ENCODE measurements at regions not wholly inside any gene's neighbourhood (a gene's known extent, or its start where the extent isn't known, plus 50 kb on each side); places are given as distances from the start of the nearest gene placed in this dataset.
A peak's percentile ranks its signal among the peaks of the same experiment; 100 is the strongest.

DNA sequence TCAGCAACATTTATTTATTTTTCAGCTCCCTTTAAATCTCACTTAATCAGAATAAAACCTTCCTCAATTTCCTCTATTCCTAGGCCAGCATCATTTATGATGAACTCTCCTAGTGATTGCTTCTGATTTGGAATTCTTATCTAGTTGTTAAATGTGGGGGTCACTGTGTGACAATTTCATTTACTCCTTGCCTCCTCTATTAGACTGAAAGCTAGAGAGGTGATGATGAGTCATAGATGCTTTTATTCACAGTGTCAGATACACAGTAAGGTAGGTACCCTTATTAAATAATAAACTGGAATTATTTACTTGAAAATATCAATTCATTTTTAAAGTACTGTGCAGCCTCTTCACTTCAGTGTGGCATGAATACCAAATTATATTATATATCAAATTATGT, 960.6 kb downstream of the MAT2B start:
- no peaks in the 10 kb centered on the region for H3K4me1 ChIP-seq
- no peak for DNase-seq

GRCh38 chr5:164470312-164470711, 964.9 kb downstream of the MAT2B start:
- TF ChIP-seq CTCF (IDR thresholded peaks at IDR 0.05; ENCODE audit: low read depth, low read length) = no peak
- Histone ChIP-seq H3K36me3 (no peaks in the 10 kb centered on the region), H3K4me1 (0 out of 2 replicates have a peak, but pooled peaks cover 2% of the 10 kb centered on the region), H3K9me3 (no peaks in the 10 kb centered on the region; the same call in 1 of the 2 replicates), H3K4me3 (ENCODE audit: low read depth, low read length) (no peak overlapping the region), H3K27me3 (no peaks in the 10 kb centered on the region)
- no peak for DNase-seq

More for the DNA sequence above, 960.6 kb downstream of the MAT2B start:
- Histone ChIP-seq H3K9me3 (no peaks in the 10 kb centered on the region), H3K4me3 (ENCODE audit: low read depth, low read length) (no peak overlapping the region), H3K27me3 (no peaks in the 10 kb centered on the region), H3K36me3 (no peaks in the 10 kb centered on the region)
- no peak for TF ChIP-seq CTCF (IDR thresholded peaks at IDR 0.05; ENCODE audit: low read depth, low read length)

DNA sequence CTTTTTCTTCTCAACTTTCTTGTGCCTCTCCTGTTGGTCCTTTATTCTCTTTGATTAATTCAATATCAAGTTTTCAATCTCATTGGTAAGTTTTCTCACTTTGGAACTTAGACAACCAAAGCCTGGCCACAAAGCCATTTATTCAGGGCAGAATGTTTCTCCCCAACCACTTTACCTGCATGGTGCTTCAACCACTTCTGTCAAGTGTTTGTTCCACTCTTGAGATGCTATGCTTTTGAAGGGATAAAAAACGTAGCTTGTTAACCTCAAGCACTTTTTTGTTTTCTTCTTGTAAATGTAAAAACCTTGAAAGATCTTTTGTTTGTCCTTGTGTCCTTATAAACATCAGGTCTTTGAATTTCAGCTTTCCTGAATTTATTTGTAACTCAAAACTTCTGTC, 966.7 kb downstream of the MAT2B start:
- no peak for TF ChIP-seq CTCF (IDR thresholded peaks at IDR 0.05; ENCODE audit: low read depth, low read length)
- no peak for DNase-seq
- 0 out of 2 replicates have a peak, but pooled peaks cover 2% of the 10 kb centered on the region for H3K4me1 ChIP-seq
- H3K4me3 ChIP-seq (ENCODE audit: low read depth, low read length) = no peak overlapping the region
- H3K27me3 ChIP-seq = no peaks in the 10 kb centered on the region
- no peaks in the 10 kb centered on the region for H3K36me3 ChIP-seq
- H3K9me3 ChIP-seq = no peaks in the 10 kb centered on the region; the same call in 1 of the 2 replicates

GRCh38 chr5:164475339-164475977, 970.0 kb downstream of the MAT2B start:
- H3K9me3 ChIP-seq = no peaks in the 10 kb centered on the region; the same call in 1 of the 2 replicates
- no peaks in the 10 kb centered on the region for H3K36me3 ChIP-seq
- no peak overlapping the region for H3K4me3 ChIP-seq (ENCODE audit: low read depth, low read length)
- TF ChIP-seq CTCF (IDR thresholded peaks at IDR 0.05; ENCODE audit: low read depth, low read length) = peak; percentile 90
- 0 out of 2 replicates have a peak, but pooled peaks cover 2% of the 10 kb centered on the region for H3K4me1 ChIP-seq
- H3K27me3 ChIP-seq = no peaks in the 10 kb centered on the region
- no peak for DNase-seq

DNA sequence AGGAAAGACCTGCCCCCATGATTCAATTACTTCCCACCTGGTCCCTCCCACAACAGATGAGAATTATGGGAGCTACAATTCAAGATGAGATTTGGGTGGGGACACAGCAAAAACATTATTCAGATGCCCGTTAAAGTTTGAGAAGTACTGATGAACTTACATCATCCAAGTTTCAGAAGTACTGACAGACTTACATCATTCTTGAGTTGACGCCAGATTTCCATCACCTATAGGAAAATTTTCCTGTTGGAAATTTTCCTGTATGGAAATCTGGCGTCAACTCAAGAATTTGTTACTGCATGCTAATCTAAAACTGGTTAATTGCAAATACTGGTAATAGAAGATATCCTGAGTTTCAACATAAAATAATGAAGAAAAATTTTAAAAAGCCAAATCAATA, 975.9 kb downstream of the MAT2B start:
- DNase-seq = no peak
- Histone ChIP-seq H3K4me1 (no peaks in the 10 kb centered on the region), H3K4me3 (ENCODE audit: low read depth, low read length) (no peak overlapping the region), H3K27me3 (no peaks in the 10 kb centered on the region), H3K36me3 (no peaks in the 10 kb centered on the region), H3K9me3 (no peaks in the 10 kb centered on the region)
- TF ChIP-seq CTCF (IDR thresholded peaks at IDR 0.05; ENCODE audit: low read depth, low read length) = no peak

DNA sequence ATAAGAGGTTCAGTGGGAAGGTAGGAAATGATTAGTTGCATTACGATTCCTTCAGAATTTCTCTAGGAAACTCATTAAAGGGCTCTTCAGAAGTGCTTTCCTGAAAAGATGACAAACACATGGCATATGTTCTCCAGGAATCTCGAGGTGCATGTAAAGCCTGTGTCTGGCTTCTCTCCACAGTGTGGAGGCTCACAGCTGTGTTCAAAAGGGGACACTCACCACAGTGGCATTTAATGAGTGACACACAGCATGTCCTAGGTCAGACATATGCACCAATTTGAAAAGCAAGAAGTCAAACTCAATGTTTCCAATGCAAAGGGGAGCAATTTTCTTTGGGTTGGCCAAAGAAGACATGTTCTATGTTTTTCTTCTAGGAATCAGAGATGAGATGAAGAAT, 976.9 kb downstream of the MAT2B start:
- no peak for DNase-seq
- Histone ChIP-seq H3K9me3 (no peaks in the 10 kb centered on the region), H3K4me3 (ENCODE audit: low read depth, low read length) (no peak overlapping the region), H3K27me3 (no peaks in the 10 kb centered on the region), H3K36me3 (no peaks in the 10 kb centered on the region), H3K4me1 (no peaks in the 10 kb centered on the region)
- no peak for TF ChIP-seq CTCF (IDR thresholded peaks at IDR 0.05; ENCODE audit: low read depth, low read length)

All from BE2C (cell line).